Uterus (tissue), 2 donors: ENCODE measurements at regions not wholly inside any gene's neighbourhood (a gene's known extent, or its start where the extent isn't known, plus 50 kb on each side); places are given as distances from the start of the nearest gene placed in this dataset.

Experiments
- CTCF ChIP-seq, 4 experiments: fragments of 200-600 bp in 2 of 4; fragments of 450-650 bp in 2 of 4; sonication (generic) in 2 of 4; IDR thresholded peaks; one replicate each; pipeline ENCODE4 v1.5.1; 2016 to 2019; ENCODE audit warnings: antibody characterized with exemption in 4 of 4, mild to moderate bottlenecking in 2 of 4, moderate library complexity in 1 of 4
- POLR2A ChIP-seq, 2 donors: fragments of 450-650 bp; IDR thresholded peaks; one replicate each; pipeline ENCODE4 v1.6.1; 2016; ENCODE audit warnings: antibody characterized with exemption in 2 of 2, mild to moderate bottlenecking in 1 of 2, moderate library complexity in 1 of 2

GRCh38 chr4:37071576-37071975 lies 173.0 kb upstream of the NWD2 start:
- no peak for TF ChIP-seq POLR2A (IDR thresholded peaks at IDR 0.05)
- TF ChIP-seq CTCF (IDR thresholded peaks at IDR 0.05), result no peak
